OCI-LY7 (cell line): ENCODE measurements at regions not wholly inside any gene's neighbourhood (a gene's known extent, or its start where the extent isn't known, plus 50 kb on each side); places are given as distances from the start of the nearest gene placed in this dataset.

Experiments
- BruUV-seq: library from RNA; stranded (reverse); fragments of 400-500 nt; replicated peaks from 2 replicates; lab custom pipeline; 2021; lab: Mats Ljungman, UMichigan
- CTCF ChIA-PET: fragments of 300-600 bp; sonication (Branson Sonifier 250); formaldehyde crosslinking; loops from one replicate; lab custom pipeline; 2022; ENCODE audit warnings: antibody characterized with exemption; ENCODE audit not compliant: unreplicated experiment; lab: Charles Lee
- POLR2A ChIA-PET: fragments of 300-600 bp; sonication (Branson Sonifier 250); formaldehyde crosslinking; loops from one replicate; lab custom pipeline; 2022; ENCODE audit warnings: antibody characterized with exemption; lab: Charles Lee
- DNase-seq: peaks from one replicate; pipeline ENCODE4 v3.0.0-alpha.2; 2015; ENCODE audit warnings: low spot score
- H2AFZ ChIP-seq: fragments of 200-600 bp; sonication (generic), shearing (Covaris generic); 2 replicates; pipeline ENCODE4 v1.6.1; 2014; ENCODE audit warnings: mild to moderate bottlenecking, antibody characterized with exemption, low read length, moderate library complexity
- H3K27ac ChIP-seq: fragments of 200-600 bp; sonication (generic); 2 replicates; pipeline ENCODE4 v1.5.1; 2014; ENCODE audit warnings: mixed run types, low read depth, mild to moderate bottlenecking, moderate library complexity, low read length, inconsistent platforms; ENCODE audit not compliant: poor library complexity, severe bottlenecking
- H3K36me3 ChIP-seq: fragments of 200-600 bp; sonication (generic); 2 replicates; pipeline ENCODE4 v1.6.1; 2014; ENCODE audit warnings: mild to moderate bottlenecking, antibody characterized with exemption, low read length, moderate library complexity, mixed read lengths; ENCODE audit not compliant: insufficient read depth
- H3K4me1 ChIP-seq: fragments of 200-600 bp; sonication (generic); 2 replicates; pipeline ENCODE4 v1.5.1; 2014; ENCODE audit warnings: mild to moderate bottlenecking, low read length; ENCODE audit not compliant: insufficient read depth, poor library complexity, severe bottlenecking
- H3K4me2 ChIP-seq: fragments of 200-600 bp; sonication (generic); 2 replicates; pipeline ENCODE4 v1.6.1; 2014; ENCODE audit warnings: mild to moderate bottlenecking, low read length
- H3K4me3 ChIP-seq: fragments of 200-600 bp; sonication (generic); 2 replicates; pipeline ENCODE4 v1.5.1; 2014; ENCODE audit warnings: mild to moderate bottlenecking, low read depth, low read length; ENCODE audit not compliant: poor library complexity, severe bottlenecking
- H3K79me2 ChIP-seq: fragments of 200-600 bp; sonication (generic); 2 replicates; pipeline ENCODE4 v1.6.1; 2016; ENCODE audit warnings: low read depth, mild to moderate bottlenecking, low read length, moderate library complexity, mixed read lengths; ENCODE audit not compliant: insufficient read depth
- H3K9me2 ChIP-seq: fragments of 200-600 bp; sonication (generic); 2 replicates; pipeline ENCODE4 v1.6.1; 2016; ENCODE audit warnings: mild to moderate bottlenecking, low read length, mixed read lengths; ENCODE audit not compliant: insufficient read depth
- H3K9me3 ChIP-seq: fragments of 200-600 bp; sonication (generic); 2 replicates; pipeline ENCODE4 v1.6.1; 2014; ENCODE audit warnings: mild to moderate bottlenecking, mixed run types, low read length, mixed read lengths
- H4K20me1 ChIP-seq: fragments of 200-600 bp; sonication (generic); 2 replicates; pipeline ENCODE4 v1.6.1; 2014; ENCODE audit warnings: mild to moderate bottlenecking, antibody characterized with exemption, low read length, moderate library complexity, mixed read lengths; ENCODE audit not compliant: insufficient read depth
- CTCF ChIP-seq: fragments of 200-600 bp; sonication (generic); conservative IDR thresholded peaks from 2 replicates; pipeline ENCODE4 v1.5.1; 2014; ENCODE audit warnings: mild to moderate bottlenecking, antibody characterized with exemption, low read length, moderate library complexity, mixed read lengths
- EZH2phosphoT487 ChIP-seq: fragments of 200-600 bp; sonication (generic); IDR thresholded peaks from 2 replicates; pipeline ENCODE4 v1.6.1; 2018; ENCODE audit warnings: low read depth, borderline replicate concordance, mild to moderate bottlenecking, mixed run types, antibody characterized with exemption, low read length, moderate library complexity, mixed read lengths
- intact Hi-C: fragments of 100-400 bp; cut with micrococcal nuclease; formaldehyde crosslinking; loops from one replicate; pipeline ENCODE4 v1.10.0; 2022; ENCODE audit not compliant: unreplicated experiment

- Histone ChIP-seq H4K20me1 (no peaks in the 10 kb centered on the region), H3K9me2 (no peaks in the 10 kb centered on the region), H3K4me1 (no peaks in the 10 kb centered on the region), H3K4me2 (no peak overlapping the region), H3K36me3 (no peaks in the 10 kb centered on the region), H3K9me3 (no peaks in the 10 kb centered on the region), H3K27ac (no peak overlapping the region), H2AFZ (no peak overlapping the region), H3K4me3 (no peak overlapping the region), H3K79me2 (no peaks in the 10 kb centered on the region)
- no peak for TF ChIP-seq EZH2phosphoT487
- TF ChIP-seq CTCF = no peak
- DNase-seq = no peak
- CTCF ChIA-PET = no interaction called here
- BruUV-seq = no TSS peak
- intact Hi-C loops = no loop called here
- POLR2A ChIA-PET = no interaction called here
These were observed 595.4 kb downstream of the DIAPH3 start for GRCh38 chr13:59568306-59568705.

- H3K4me1 ChIP-seq = no peaks in the 10 kb centered on the region
- no peak overlapping the region for H3K4me3 ChIP-seq
- intact Hi-C loops = no loop called here
- no peak overlapping the region for H3K4me2 ChIP-seq
- ChIA-PET POLR2A (interaction anchor here (0.5 kb wide), 1 partner anchor 666 kb away, joined by 3 read pairs; no protein-coding TSS in a partner anchor), CTCF (no interaction called here)
- H3K9me3 ChIP-seq = no peaks in the 10 kb centered on the region
- H3K9me2 ChIP-seq = no peaks in the 10 kb centered on the region
- no peak for TF ChIP-seq EZH2phosphoT487
- TF ChIP-seq CTCF = no peak
- BruUV-seq = no TSS peak
- no peak overlapping the region for H2AFZ ChIP-seq
- H3K36me3 ChIP-seq = no peaks in the 10 kb centered on the region
- H3K27ac ChIP-seq = no peak overlapping the region
- DNase-seq = no peak
- H4K20me1 ChIP-seq = no peaks in the 10 kb centered on the region
- no peaks in the 10 kb centered on the region for H3K79me2 ChIP-seq
These were observed 593.5 kb downstream of the DIAPH3 start for GRCh38 chr13:59570204-59570603.

- TF ChIP-seq CTCF = no peak
- no peak for TF ChIP-seq EZH2phosphoT487
- H3K79me2 ChIP-seq = no peaks in the 10 kb centered on the region
- CTCF ChIA-PET = no interaction called here
- no peaks in the 10 kb centered on the region for H3K9me3 ChIP-seq
- no peaks in the 10 kb centered on the region for H3K4me1 ChIP-seq
- no peaks in the 10 kb centered on the region for H3K36me3 ChIP-seq
- DNase-seq = no peak
- intact Hi-C loops = no loop called here
- no peaks in the 10 kb centered on the region for H3K9me2 ChIP-seq
- H2AFZ ChIP-seq = no peak overlapping the region
- BruUV-seq = no TSS peak
- no peaks in the 10 kb centered on the region for H4K20me1 ChIP-seq
- no peak overlapping the region for H3K4me3 ChIP-seq
- no peak overlapping the region for H3K4me2 ChIP-seq
- H3K27ac ChIP-seq = no peak overlapping the region
- POLR2A ChIA-PET = no interaction called here
These were observed 579.6 kb downstream of the DIAPH3 start for GRCh38 chr13:59584101-59584500.
